Smooth muscle cell (in vitro differentiated cells): ENCODE measurements at regions not wholly inside any gene's neighbourhood (a gene's known extent, or its start where the extent isn't known, plus 50 kb on each side); places are given as distances from the start of the nearest gene placed in this dataset.
"Not testable (repeated sequence)": the region's sequence is repeated elsewhere in the genome, so short reads cannot be mapped to it uniquely, and the experiment has no call there.

Experiments
- DNase-seq: peaks from one replicate; lab custom pipeline; 2025; ENCODE audit not compliant: unreplicated experiment; lab: John Stamatoyannopoulos, UW
- H2AFZ ChIP-seq: fragments of 200-600 bp; sonication (generic); 2 replicates; pipeline ENCODE4 v1.6.0; 2016; ENCODE audit warnings: antibody characterized with exemption, low read depth, mild to moderate bottlenecking
- H3F3A ChIP-seq: fragments of 200-600 bp; sonication (generic); 2 replicates; pipeline ENCODE4 v1.6.0; 2017; ENCODE audit warnings: antibody characterized with exemption, low read depth
- H3K27ac ChIP-seq: fragments of 200-600 bp; sonication (generic); 2 replicates; pipeline ENCODE4 v1.5.1; 2016; ENCODE audit warnings: low read depth, mild to moderate bottlenecking
- H3K27me3 ChIP-seq: fragments of 200-600 bp; sonication (generic); 2 replicates; pipeline ENCODE4 v1.6.1; 2016; ENCODE audit warnings: low read depth, mild to moderate bottlenecking
- H3K36me3 ChIP-seq: fragments of 200-600 bp; sonication (generic); 2 replicates; pipeline ENCODE4 v1.5.1; 2016; ENCODE audit warnings: low read depth
- H3K4me1 ChIP-seq: fragments of 200-600 bp; sonication (generic); 2 replicates; pipeline ENCODE4 v1.5.1; 2016; ENCODE audit warnings: low read depth
- H3K4me2 ChIP-seq: fragments of 200-600 bp; sonication (generic); 2 replicates; pipeline ENCODE4 v1.6.0; 2016; ENCODE audit warnings: mild to moderate bottlenecking
- H3K4me3 ChIP-seq: fragments of 200-600 bp; sonication (generic); 2 replicates; pipeline ENCODE4 v1.5.1; 2016; ENCODE audit warnings: mild to moderate bottlenecking
- H3K79me2 ChIP-seq: fragments of 200-600 bp; sonication (generic); 2 replicates; pipeline ENCODE4 v1.6.0; 2016; ENCODE audit warnings: low read depth, mild to moderate bottlenecking
- H3K9ac ChIP-seq: fragments of 200-600 bp; sonication (generic); 2 replicates; pipeline ENCODE4 v1.6.0; 2016; ENCODE audit warnings: low read depth
- H3K9me3 ChIP-seq: fragments of 200-600 bp; sonication (generic); replicated peaks from 2 replicates; pipeline ENCODE4 v1.5.1; 2016; ENCODE audit warnings: low read depth
- H4K20me1 ChIP-seq: fragments of 200-600 bp; sonication (generic); 2 replicates; pipeline ENCODE4 v1.6.0; 2016; ENCODE audit warnings: low read depth
- CTCF ChIP-seq: fragments of 200-600 bp; sonication (generic); IDR thresholded peaks from 2 replicates; pipeline ENCODE4 v1.5.1; 2017; ENCODE audit warnings: borderline replicate concordance, mild to moderate bottlenecking, antibody characterized with exemption; ENCODE audit not compliant: insufficient read depth, poor library complexity, severe bottlenecking
- WGBS: methylation state at CpG from one replicate; pipeline ENCODE4 v1.1.7; 2016; ENCODE audit warnings: low lambda C conversion rate; 5-methylcytosine and 5-hydroxymethylcytosine counted together

- no peak overlapping the region for H2AFZ ChIP-seq
- H3K4me1 ChIP-seq: no peaks in the 10 kb centered on the region
- no peak overlapping the region for H3K4me2 ChIP-seq
- no peaks in the 10 kb centered on the region for H4K20me1 ChIP-seq
- WGBS: 84% methylated on average over 4 of the region's 4 CpGs
- no peak overlapping the region for H3K4me3 ChIP-seq
- no peak overlapping the region for H3K9ac ChIP-seq
- DNase-seq: no peak
- no peaks in the 10 kb centered on the region for H3K9me3 ChIP-seq
- TF ChIP-seq CTCF: no peak
- H3K27me3 ChIP-seq: no peaks in the 10 kb centered on the region
- H3K36me3 ChIP-seq: no peaks in the 10 kb centered on the region
- no peaks in the 10 kb centered on the region for H3K79me2 ChIP-seq
- no peak overlapping the region for H3K27ac ChIP-seq
- H3F3A ChIP-seq: no peaks in the 10 kb centered on the region
Observed at GRCh38 chr7:49020145-49020544, 95.8 kb downstream of the CDC14C start.

GRCh38 chr7:49022448-49022847 is 98.1 kb downstream of the CDC14C start:
- no peak overlapping the region for H3K4me3 ChIP-seq
- H3K27me3 ChIP-seq: no peaks in the 10 kb centered on the region
- H3K27ac ChIP-seq: no peak overlapping the region
- no peak overlapping the region for H3K9ac ChIP-seq
- TF ChIP-seq CTCF: no peak
- no peaks in the 10 kb centered on the region for H3K36me3 ChIP-seq
- no peak overlapping the region for H2AFZ ChIP-seq
- no peaks in the 10 kb centered on the region for H3K4me1 ChIP-seq
- no peaks in the 10 kb centered on the region for H4K20me1 ChIP-seq
- DNase-seq: no peak
- no peak overlapping the region for H3K4me2 ChIP-seq
- H3F3A ChIP-seq: no peaks in the 10 kb centered on the region
- H3K9me3 ChIP-seq: no peaks in the 10 kb centered on the region
- H3K79me2 ChIP-seq: no peaks in the 10 kb centered on the region

- no peak for TF ChIP-seq CTCF
- no peaks in the 10 kb centered on the region for H3K27me3 ChIP-seq
- H3K27ac ChIP-seq: no peak overlapping the region
- no peaks in the 10 kb centered on the region for H3K9me3 ChIP-seq
- H3K9ac ChIP-seq: no peak overlapping the region
- no peak overlapping the region for H3K4me2 ChIP-seq
- H3K79me2 ChIP-seq: no peaks in the 10 kb centered on the region
- H3K36me3 ChIP-seq: no peaks in the 10 kb centered on the region
- H3K4me3 ChIP-seq: no peak overlapping the region
- no peaks in the 10 kb centered on the region for H4K20me1 ChIP-seq
- H3F3A ChIP-seq: no peaks in the 10 kb centered on the region
- WGBS: 71% methylated on average over 9 of the region's 9 CpGs
- H2AFZ ChIP-seq: no peak overlapping the region
- no peaks in the 10 kb centered on the region for H3K4me1 ChIP-seq
- DNase-seq: no peak
Observed at GRCh38 chr7:49023345-49024328, 99.3 kb downstream of the CDC14C start.

- no peak overlapping the region for H2AFZ ChIP-seq
- no peak overlapping the region for H3K4me2 ChIP-seq
- H3K36me3 ChIP-seq: no peaks in the 10 kb centered on the region
- H3F3A ChIP-seq: no peaks in the 10 kb centered on the region
- DNase-seq: no peak
- no peak overlapping the region for H3K4me3 ChIP-seq
- no peaks in the 10 kb centered on the region for H3K79me2 ChIP-seq
- H3K9ac ChIP-seq: no peak overlapping the region
- no peaks in the 10 kb centered on the region for H3K9me3 ChIP-seq
- whole genome bisulfite sequencing: 80% methylated on average over 2 of the region's 2 CpGs
- no peaks in the 10 kb centered on the region for H4K20me1 ChIP-seq
- no peak overlapping the region for H3K27ac ChIP-seq
- no peaks in the 10 kb centered on the region for H3K4me1 ChIP-seq
- TF ChIP-seq CTCF: no peak
- H3K27me3 ChIP-seq: no peaks in the 10 kb centered on the region
Observed at GRCh38 chr7:49030221-49030620, 105.9 kb downstream of the CDC14C start.

- H4K20me1 ChIP-seq, H3F3A ChIP-seq, H3K4me3 ChIP-seq, H3K9ac ChIP-seq, H2AFZ ChIP-seq, H3K9me3 ChIP-seq, DNase-seq, H3K4me1 ChIP-seq, H3K27me3 ChIP-seq, H3K27ac ChIP-seq, H3K79me2 ChIP-seq, H3K4me2 ChIP-seq, H3K36me3 ChIP-seq: not testable (repeated sequence)
- 89% methylated on average over 2 of the region's 2 CpGs for WGBS
Observed at GRCh38 chr7:49033140-49033539, 108.8 kb downstream of the CDC14C start.
